DMS114 treated with DMSO at 0.1 percent for 48 hours (cell line): ENCODE measurements at regions not wholly inside any gene's neighbourhood (a gene's known extent, or its start where the extent isn't known, plus 50 kb on each side); places are given as distances from the start of the nearest gene placed in this dataset.

Source experiments
- DNase-seq: peaks from one replicate; lab custom pipeline; 2025; ENCODE audit not compliant: unreplicated experiment; lab: John Stamatoyannopoulos, UW

GRCh38 chr3:178072391-178073305 is 463.6 kb upstream of the KCNMB2 start:
- DNase-seq, result peak; percentile 83

GRCh38 chr3:178073366-178073765 is 462.9 kb upstream of the KCNMB2 start:
- DNase-seq, result no peak

DNA sequence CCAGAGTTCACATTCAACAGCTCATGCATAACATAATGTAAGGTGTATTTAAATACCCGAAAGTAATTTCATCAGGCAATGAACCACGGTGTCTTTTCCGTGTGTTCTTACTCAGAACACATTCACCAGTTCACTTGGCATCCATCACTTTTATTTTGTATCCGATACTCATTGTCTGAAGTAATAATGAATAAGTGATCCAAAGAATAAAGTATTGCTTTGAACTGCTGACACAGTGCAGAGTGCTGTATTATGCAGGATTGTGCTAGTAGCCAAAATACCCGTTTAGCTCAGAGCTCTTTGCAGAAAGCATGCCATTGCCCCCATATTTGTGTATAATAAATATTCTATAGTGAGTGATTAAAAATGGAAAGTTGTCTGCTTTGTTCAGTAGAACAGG is 460.9 kb upstream of the KCNMB2 start:
- DNase-seq, result no peak

DNA sequence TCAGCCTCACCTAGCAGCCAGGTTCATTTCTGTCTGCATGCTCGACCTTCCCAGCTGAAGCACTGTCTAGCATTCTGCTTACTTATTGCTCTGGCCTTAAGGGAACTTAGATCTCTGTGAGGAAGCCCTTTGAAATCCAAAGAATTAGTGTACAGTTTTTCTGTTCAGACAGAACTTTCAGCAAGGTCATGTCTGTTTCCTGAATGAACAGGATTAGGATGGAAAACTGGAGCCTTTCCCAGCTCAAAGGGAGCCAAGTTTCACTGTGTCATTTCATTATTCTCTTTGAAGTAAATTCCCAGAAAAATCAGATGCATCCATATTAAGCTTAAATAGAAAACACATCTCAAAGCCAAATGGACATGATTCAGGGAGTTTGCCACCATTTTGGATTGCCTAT is 457.3 kb upstream of the KCNMB2 start:
- DNase-seq, result no peak

GRCh38 chr3:178079966-178080365 is 456.3 kb upstream of the KCNMB2 start:
- DNase-seq, result no peak

GRCh38 chr3:178082326-178082906 is 453.8 kb upstream of the KCNMB2 start:
- no peak for DNase-seq

- DNase-seq, result no peak
Measured at GRCh38 chr3:178083906-178084866, 452.1 kb upstream of the KCNMB2 start.

DNA sequence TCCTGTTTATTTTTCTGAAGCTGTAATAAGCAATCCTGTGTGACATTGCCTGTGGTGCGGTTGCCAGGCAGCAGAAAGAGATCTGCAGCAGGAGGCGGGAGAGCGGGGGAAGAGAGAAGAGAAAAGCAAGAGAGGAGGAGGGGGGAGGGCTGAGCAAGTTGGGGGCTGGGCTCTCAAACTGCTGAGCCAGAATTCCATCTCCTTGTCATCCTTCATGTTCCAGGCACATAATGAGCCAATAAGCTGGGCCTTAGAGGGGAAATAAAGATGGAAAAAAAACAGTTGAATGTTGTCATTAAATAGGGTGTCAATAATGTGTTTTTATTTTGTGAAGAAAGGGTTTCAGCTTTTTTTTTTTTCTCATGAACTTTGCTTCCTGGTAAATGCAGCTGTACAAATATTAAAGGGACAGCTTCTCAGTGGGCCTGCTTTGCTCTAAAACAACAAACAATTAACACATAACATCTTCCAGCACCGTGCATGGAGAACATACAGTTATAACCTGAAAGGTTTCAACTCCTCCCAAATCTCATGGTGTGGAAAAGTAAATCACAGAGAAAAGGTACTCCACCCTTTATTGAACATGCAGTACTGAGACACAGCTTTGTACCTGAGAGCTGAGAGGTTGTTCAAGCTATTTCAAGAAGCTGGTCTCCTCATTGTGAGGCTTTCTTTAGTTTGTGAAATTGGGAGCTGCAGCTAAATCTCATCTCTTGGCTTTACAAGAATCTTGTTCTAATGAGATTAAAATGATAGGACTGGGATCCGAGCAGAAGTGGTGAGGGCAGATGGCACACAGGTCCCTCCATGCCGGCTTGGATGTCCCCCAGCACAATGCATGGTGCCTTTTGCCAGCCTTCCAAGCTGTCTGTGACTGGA is 451.1 kb upstream of the KCNMB2 start:
- peak; percentile 91 for DNase-seq

- no peak for DNase-seq
Measured at GRCh38 chr3:178085817-178086123, 450.5 kb upstream of the KCNMB2 start.

GRCh38 chr3:178086144-178086825 is 450.0 kb upstream of the KCNMB2 start:
- peak; percentile 74 for DNase-seq

- DNase-seq, result no peak
Measured at GRCh38 chr3:178087376-178087775, 448.9 kb upstream of the KCNMB2 start.

GRCh38 chr3:178088963-178089362 is 447.3 kb upstream of the KCNMB2 start:
- DNase-seq, result no peak

DNA sequence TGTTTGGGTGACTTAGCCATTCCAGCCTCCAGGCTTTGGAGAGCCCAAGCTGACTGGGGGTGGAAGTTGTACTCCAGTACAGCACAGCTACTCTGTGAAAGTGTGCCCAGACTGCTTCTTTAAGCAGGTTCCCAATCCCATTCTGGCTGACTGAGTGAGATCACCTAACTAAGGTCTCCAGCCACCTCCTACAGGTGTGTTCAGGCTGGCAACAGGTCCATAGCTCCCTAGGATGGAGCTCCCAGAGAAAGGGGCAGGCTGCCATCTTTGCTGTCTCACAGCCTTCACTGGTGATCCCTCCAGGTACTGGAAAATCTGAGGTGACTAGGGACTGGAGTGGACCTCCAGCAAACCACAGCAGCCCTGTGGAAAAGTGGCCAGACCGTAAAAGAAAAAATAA is 445.3 kb upstream of the KCNMB2 start:
- no peak for DNase-seq

- no peak for DNase-seq
Measured at GRCh38 chr3:178095522-178095921, 440.7 kb upstream of the KCNMB2 start.

DNA sequence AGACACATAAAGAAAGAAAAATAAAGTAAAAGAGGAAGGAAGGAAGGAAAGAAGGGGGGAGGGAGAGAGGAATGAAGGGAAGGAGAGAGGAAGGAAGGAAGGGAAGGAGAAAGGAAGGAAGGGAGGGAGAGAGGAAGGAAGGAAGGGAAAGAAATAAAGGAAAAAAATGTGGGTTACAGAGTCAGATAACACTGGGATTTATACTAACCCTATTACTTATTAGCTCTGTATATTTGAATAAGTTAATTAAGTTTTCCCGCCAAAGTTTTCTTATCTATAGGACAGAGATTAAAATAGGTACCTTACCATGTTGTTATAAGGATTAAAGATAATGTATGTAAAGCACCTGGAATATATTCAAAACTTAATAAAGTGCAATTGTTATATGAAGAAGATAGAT is 439.3 kb upstream of the KCNMB2 start:
- DNase-seq, result no peak

- DNase-seq, result no peak
Measured at GRCh38 chr3:178097576-178097975, 438.7 kb upstream of the KCNMB2 start.

DNA sequence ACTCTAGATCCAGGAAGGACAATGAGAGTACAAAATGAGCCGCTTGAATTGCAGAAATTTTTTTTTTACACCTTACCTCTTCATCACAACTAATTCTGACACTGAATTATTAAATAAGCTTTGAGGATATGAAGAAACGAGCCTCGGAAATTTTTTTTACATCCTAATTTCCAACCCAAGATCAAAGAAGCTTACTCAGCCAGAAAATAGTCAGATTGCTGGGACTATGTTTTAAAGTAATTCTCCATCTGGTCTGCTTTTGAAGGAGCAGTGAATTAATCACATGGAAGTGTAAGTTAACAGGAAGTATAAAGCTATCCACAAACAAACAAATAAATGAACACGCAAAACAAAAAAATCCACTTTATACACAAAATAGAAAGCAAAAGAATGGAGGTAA is 437.0 kb upstream of the KCNMB2 start:
- DNase-seq, result no peak

- peak; percentile 78 for DNase-seq
Measured at GRCh38 chr3:178099862-178100261, 436.4 kb upstream of the KCNMB2 start.

DNA sequence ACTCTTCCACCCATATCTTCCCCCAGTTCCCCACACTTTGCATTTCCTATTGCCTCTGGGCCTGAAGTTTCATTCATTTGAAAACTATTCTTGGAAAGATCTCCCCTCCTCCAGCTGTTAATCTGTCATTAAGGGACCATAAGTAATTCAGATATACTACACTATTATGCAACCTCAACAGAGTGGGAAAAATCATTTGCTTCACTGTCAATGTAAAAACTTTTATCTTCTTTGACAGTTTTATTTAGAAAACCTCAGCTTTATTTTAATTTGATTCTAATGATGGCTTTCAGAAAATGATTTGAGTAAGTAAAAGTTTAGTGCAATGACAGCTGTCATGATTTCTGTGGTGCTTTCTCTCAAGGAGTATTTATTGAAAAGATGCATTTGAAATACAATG is 435.3 kb upstream of the KCNMB2 start:
- peak; percentile 100 for DNase-seq

GRCh38 chr3:178103140-178103539 is 433.1 kb upstream of the KCNMB2 start:
- DNase-seq, result no peak
